HepG2 (cell line): ENCODE measurements at regions not wholly inside any gene's neighbourhood (a gene's known extent, or its start where the extent isn't known, plus 50 kb on each side); places are given as distances from the start of the nearest gene placed in this dataset.
A peak's percentile ranks its signal among the peaks of the same experiment; 100 is the strongest.

ENCODE experiments used
- ATAC-seq: fragments of 200-7000 bp; cut with Tn5 transposase; 3 replicates; pipeline ENCODE4 v1.9.1; 2020; ENCODE audit warnings: mild to moderate bottlenecking, moderate library complexity
- BruUV-seq: library from RNA; stranded (reverse); fragments of 400-500 nt; replicated peaks from 2 replicates; lab custom pipeline; 2021; lab: Mats Ljungman, UMichigan
- CTCF ChIA-PET: fragments of 300-600 bp; formaldehyde crosslinking; extraction: SDS; loops from one replicate; lab custom pipeline; 2021; ENCODE audit warnings: low total read pairs, inconsistent platforms, low intra/inter-chr PET ratio; lab: Yijun Ruan, JAX
- POLR2A ChIA-PET: fragments of 350-600 bp; sonication (Branson Sonifier 250); formaldehyde crosslinking; loops from one replicate; lab custom pipeline; 2020; ENCODE audit warnings: antibody characterized with exemption, inconsistent platforms; lab: Yijun Ruan, JAX
- DNase-seq: peaks from one replicate; pipeline ENCODE4 v3.0.0-alpha.2; 2015; ENCODE audit warnings: low spot score
- FAIRE-seq: peaks from 3 replicates; lab custom pipeline; 2011; peaks lifted over from hg19 to GRCh38; lab: Jason Lieb, UNC
- H2AFZ ChIP-seq: one replicate; pipeline ENCODE4 v1.6.1; 2011; ENCODE audit warnings: low read length, inconsistent platforms
- H3K27ac ChIP-seq: fragments of 300-600 bp; 3 replicates; pipeline ENCODE4 v1.8.0; 2011; ENCODE audit warnings: mixed run types, mild to moderate bottlenecking, mixed read lengths, low read length, inconsistent platforms; ENCODE audit not compliant: insufficient read depth; ENCODE audit errors: extremely low read length
- H3K27me3 ChIP-seq, 2 experiments: fragments of 200-600 bp in 1 of 2; 2 replicates in 1 of 2; 3 replicates in 1 of 2; pipeline versions ENCODE4 v1.6.0 to v1.8.0; 2011; ENCODE audit warnings: low read length in 2 of 2, mild to moderate bottlenecking in 2 of 2, moderate library complexity in 2 of 2, inconsistent platforms in 1 of 2; ENCODE audit not compliant: insufficient read depth in 2 of 2, control insufficient read depth in 1 of 2
- H3K36me3 ChIP-seq, 2 experiments: fragments of 200-600 bp in 1 of 2; replicated peaks in 1 of 2; 2 replicates in 1 of 2; 3 replicates in 1 of 2; pipeline versions ENCODE4 v1.5.1 to v1.8.0; 2011; ENCODE audit warnings: low read length in 2 of 2, inconsistent platforms in 1 of 2; ENCODE audit not compliant: insufficient read depth in 2 of 2, control insufficient read depth in 1 of 2
- H3K4me1 ChIP-seq: 2 replicates; pipeline ENCODE4 v1.5.1; 2012; ENCODE audit warnings: low read length, inconsistent platforms; ENCODE audit not compliant: insufficient read depth
- H3K4me2 ChIP-seq: 2 replicates; pipeline ENCODE4 v1.6.0; 2011; ENCODE audit warnings: low read depth, low read length, inconsistent platforms
- H3K4me3 ChIP-seq, 3 experiments: fragments of 200-600 bp in 1 of 3; sonication (generic), shearing (Covaris generic) in 1 of 3; replicated peaks in 1 of 3; 2 replicates each; pipeline ENCODE4 v1.5.1; 2011 to 2016; ENCODE audit warnings: low read length in 3 of 3, inconsistent platforms in 2 of 3, low read depth in 2 of 3, mild to moderate bottlenecking in 2 of 3, control low read depth in 1 of 3, mixed read lengths in 1 of 3; ENCODE audit not compliant: insufficient read depth in 1 of 3
- H3K79me2 ChIP-seq: one replicate; pipeline ENCODE4 v1.6.1; 2011; ENCODE audit warnings: low read length, inconsistent platforms; ENCODE audit not compliant: insufficient read depth
- H3K9ac ChIP-seq: 2 replicates; pipeline ENCODE4 v1.6.0; 2011; ENCODE audit warnings: mild to moderate bottlenecking, low read depth, low read length, inconsistent platforms; ENCODE audit not compliant: insufficient read depth
- H3K9me3 ChIP-seq: 2 replicates; pipeline ENCODE4 v1.5.1; 2012; ENCODE audit warnings: mild to moderate bottlenecking, low read length
- H4K20me1 ChIP-seq: 2 replicates; pipeline ENCODE4 v1.6.0; 2011; ENCODE audit warnings: inconsistent platforms, mild to moderate bottlenecking, low read length, moderate library complexity; ENCODE audit not compliant: insufficient read depth
- CREB1 ChIP-seq, 2 experiments: fragments of 450-650 bp in 1 of 2; IDR thresholded peaks; 2 replicates each; pipeline ENCODE4 v1.6.1; 2016 to 2017; ENCODE audit warnings: control low read depth in 1 of 2, mild to moderate bottlenecking in 1 of 2, missing compliant biosample characterization in 1 of 2, missing genetic modification characterization in 1 of 2
- GMEB2 ChIP-seq: IDR thresholded peaks from 2 replicates; pipeline ENCODE4 v1.6.1; 2016; ENCODE audit warnings: missing biosample characterization, missing genetic modification reagents, low read depth
- ZBTB4 ChIP-seq: sonication (generic); formaldehyde crosslinking; IDR thresholded peaks from 2 replicates; pipeline ENCODE4 v1.4.0; 2020; ENCODE audit warnings: missing genetic modification reagents, mild to moderate bottlenecking, borderline replicate concordance
- ZNF609 ChIP-seq: sonication (generic); formaldehyde crosslinking; IDR thresholded peaks from 2 replicates; pipeline ENCODE4 v1.4.0; 2020; ENCODE audit warnings: mild to moderate bottlenecking, missing genetic modification reagents, borderline replicate concordance
- WGBS: methylation state at CpG from one replicate; pipeline ENCODE4 v1.1.6; 2017; ENCODE audit warnings: low lambda C conversion rate; 5-methylcytosine and 5-hydroxymethylcytosine counted together
- in situ Hi-C: cut with HindIII; loops from 2 replicates; pipeline ENCODE4 v1.10.0; 2017; ENCODE audit warnings: low pct_unique_long_range_greater_than_20kb; ENCODE audit not compliant: extremely low pct_ligation_motif_present
- intact Hi-C: fragments of 100-400 bp; cut with micrococcal nuclease; formaldehyde crosslinking; loops from one replicate; pipeline ENCODE4 v1.10.0; 2022; ENCODE audit not compliant: unreplicated experiment

- TF ChIP-seq GMEB2 (no peak), ZBTB4 (CRISPR knock-in tag) (no peak)
Observed at GRCh38 chr12:127275416-127275815, 991.6 kb upstream of the TMEM132C start (continued).

- ChIA-PET CTCF (no interaction called here), POLR2A (no interaction called here)
- TF ChIP-seq CREB1 (IDR thresholded peaks at IDR 0.05) = peak; percentile 74
- TF ChIP-seq CREB1 (CRISPR knock-in tag; IDR thresholded peaks at IDR 0.05) = no peak
- TF ChIP-seq ZNF609 = no peak
- Histone ChIP-seq H3K4me1 (no peaks in the 10 kb centered on the region), H4K20me1 (no peaks in the 10 kb centered on the region), H3K9me3 (no peaks in the 10 kb centered on the region; the same call in 1 of the 2 replicates), H3K4me3 (no peak overlapping the region), H3K9ac (no peak overlapping the region), H3K36me3 (no peaks in the 10 kb centered on the region), H3K79me2 (no peaks in the 10 kb centered on the region), H3K27ac (no peak overlapping the region), H2AFZ (no peak overlapping the region), H3K4me2 (no peak overlapping the region), H3K27me3 (0 out of 5 replicates have a peak, but pooled peaks cover 0 to 2% of the 10 kb centered on the region in 2 experiments)
- no TSS peak for BruUV-seq
- DNase-seq (no peak), ATAC-seq (no peak), FAIRE-seq (no peak)
- WGBS = 11% methylated on average over 7 of the region's 7 CpGs
- in situ Hi-C loops = no loop called here
- intact Hi-C loops = no loop called here
Observed at GRCh38 chr12:127277882-127278281, 989.1 kb upstream of the TMEM132C start.
